Activated CD4-positive, alpha-beta T cell treated with anti-CD3 and anti-CD28 coated beads, Interleukin-2, amount 10 ng/mL, durations not matched to agents 24 days and 14 days (primary cell): ENCODE measurements at regions not wholly inside any gene's neighbourhood (a gene's known extent, or its start where the extent isn't known, plus 50 kb on each side); places are given as distances from the start of the nearest gene placed in this dataset.
A peak's percentile ranks its signal among the peaks of the same experiment; 100 is the strongest.

Source experiments
- DNase-seq: peaks from one replicate; pipeline ENCODE4 v3.0.0; 2022
- H3K27ac Mint-ChIP-seq: one replicate; pipeline ENCODE4 v1.8.0; 2022; ENCODE audit warnings: mild to moderate bottlenecking, mixed read lengths
- H3K27me3 Mint-ChIP-seq: one replicate; pipeline ENCODE4 v1.8.0; 2022; ENCODE audit warnings: mixed read lengths
- H3K36me3 Mint-ChIP-seq: one replicate; pipeline ENCODE4 v1.8.0; 2022; ENCODE audit warnings: low read depth, mild to moderate bottlenecking, mixed read lengths
- H3K4me1 Mint-ChIP-seq: one replicate; pipeline ENCODE4 v1.8.0; 2021; ENCODE audit warnings: mixed read lengths
- H3K4me3 Mint-ChIP-seq: one replicate; pipeline ENCODE4 v1.8.0; 2022; ENCODE audit warnings: mild to moderate bottlenecking, moderate library complexity, mixed read lengths
- H3K9me3 Mint-ChIP-seq: one replicate; pipeline ENCODE4 v1.8.0; 2021; ENCODE audit warnings: mixed read lengths
- intact Hi-C: fragments of 100-400 bp; cut with micrococcal nuclease; formaldehyde crosslinking; loops from one replicate; pipeline ENCODE4 v1.15.1; 2023

- Mint-ChIP-seq H3K36me3 (no peaks in the 10 kb centered on the region), H3K9me3 (peaks cover 9% of the 10 kb centered on the region), H3K27me3 (peaks cover 2% of the 10 kb centered on the region), H3K4me3 (peak overlapping the region; percentile 21), H3K27ac (no peak overlapping the region), H3K4me1 (peaks cover 25% of the 10 kb centered on the region)
- DNase-seq: peak; percentile 68
- intact Hi-C loops: no loop called here
Measured at GRCh38 chr1:114342376-114342775, 168.6 kb downstream of the TRIM33 start.

- no peak overlapping the region for H3K27ac Mint-ChIP-seq
- no peak for DNase-seq
- intact Hi-C loops: no loop called here
- peaks cover 24% of the 10 kb centered on the region for H3K4me1 Mint-ChIP-seq
- H3K27me3 Mint-ChIP-seq: peaks cover 2% of the 10 kb centered on the region
- H3K36me3 Mint-ChIP-seq: no peaks in the 10 kb centered on the region
- H3K4me3 Mint-ChIP-seq: no peak overlapping the region
- peaks cover 9% of the 10 kb centered on the region for H3K9me3 Mint-ChIP-seq
Measured at GRCh38 chr1:114341856-114342255, 169.1 kb downstream of the TRIM33 start.

DNA sequence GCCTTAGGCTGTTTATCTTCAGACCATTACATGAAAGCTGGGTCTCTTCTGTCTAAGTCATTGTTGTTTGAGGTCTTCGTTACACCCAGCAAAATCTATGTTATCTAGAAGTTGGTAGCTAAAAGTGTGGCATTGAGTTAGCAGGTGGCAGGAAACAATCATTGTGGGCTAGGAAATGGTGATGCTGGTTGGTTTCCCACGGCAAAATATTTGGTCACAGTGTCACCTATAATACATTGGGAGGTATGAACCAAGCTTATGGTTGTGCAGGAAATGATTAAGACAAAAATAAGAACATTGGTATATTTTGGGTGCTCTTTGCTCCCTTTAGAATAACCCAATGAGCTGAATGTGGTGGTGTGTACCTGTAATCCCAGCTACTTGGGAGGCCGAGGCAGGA lies 169.7 kb downstream of the TRIM33 start:
- DNase-seq: peak; percentile 72
- Mint-ChIP-seq H3K27ac (peak overlapping the region; percentile 51), H3K9me3 (peaks cover 9% of the 10 kb centered on the region), H3K36me3 (no peaks in the 10 kb centered on the region), H3K4me3 (no peak overlapping the region), H3K4me1 (peaks cover 22% of the 10 kb centered on the region), H3K27me3 (peaks cover 2% of the 10 kb centered on the region)
- intact Hi-C loops: no loop called here

DNA sequence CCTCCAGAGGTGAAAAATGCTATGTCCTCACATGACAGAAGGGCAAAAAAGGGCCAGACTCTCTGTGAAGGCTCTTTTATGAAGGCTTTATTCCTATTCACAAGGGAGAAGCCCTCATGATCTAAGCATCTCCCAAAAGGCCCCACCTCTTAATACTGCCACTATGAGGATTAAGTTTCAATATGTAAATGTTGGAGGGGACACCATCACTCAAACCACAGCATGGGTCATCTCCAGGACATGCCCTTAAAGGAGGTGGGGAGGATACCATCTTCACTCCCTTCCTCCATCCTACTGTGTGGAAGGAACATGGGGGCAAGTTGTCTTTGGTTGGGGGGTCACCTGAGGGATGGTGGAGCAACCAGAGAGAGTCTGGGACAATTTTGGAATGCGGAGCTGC lies 170.1 kb downstream of the TRIM33 start:
- DNase-seq: no peak
- intact Hi-C loops: no loop called here
- Mint-ChIP-seq H3K27ac (peak overlapping the region; percentile 3), H3K36me3 (no peaks in the 10 kb centered on the region), H3K4me1 (peaks cover 21% of the 10 kb centered on the region), H3K4me3 (no peak overlapping the region), H3K9me3 (peaks cover 9% of the 10 kb centered on the region), H3K27me3 (peaks cover 2% of the 10 kb centered on the region)

DNA sequence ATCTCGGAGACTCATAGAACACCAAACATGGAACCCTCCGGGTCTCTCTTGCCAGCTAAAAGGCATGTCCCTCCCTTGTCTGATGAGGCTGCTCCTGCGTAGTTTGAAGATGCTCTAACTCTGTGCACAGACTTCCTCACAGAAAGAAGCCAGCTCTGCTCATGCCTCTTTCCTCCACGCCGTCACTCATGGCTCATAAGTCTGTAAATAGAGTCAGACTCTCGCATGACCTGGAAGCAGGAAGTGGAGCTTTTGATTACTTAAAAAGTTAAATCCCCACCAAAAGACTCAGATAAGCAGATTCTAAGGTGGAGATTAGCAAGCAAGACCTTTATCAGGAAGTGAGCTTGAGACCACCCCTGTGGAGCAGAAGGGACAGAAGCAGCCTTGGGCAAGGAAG lies 171.6 kb downstream of the TRIM33 start:
- Mint-ChIP-seq H3K4me3 (no peak overlapping the region), H3K4me1 (peaks cover 25% of the 10 kb centered on the region), H3K27me3 (peaks cover 3% of the 10 kb centered on the region), H3K9me3 (peaks cover 9% of the 10 kb centered on the region), H3K36me3 (no peaks in the 10 kb centered on the region), H3K27ac (no peak overlapping the region)
- intact Hi-C loops: no loop called here
- DNase-seq: no peak

DNA sequence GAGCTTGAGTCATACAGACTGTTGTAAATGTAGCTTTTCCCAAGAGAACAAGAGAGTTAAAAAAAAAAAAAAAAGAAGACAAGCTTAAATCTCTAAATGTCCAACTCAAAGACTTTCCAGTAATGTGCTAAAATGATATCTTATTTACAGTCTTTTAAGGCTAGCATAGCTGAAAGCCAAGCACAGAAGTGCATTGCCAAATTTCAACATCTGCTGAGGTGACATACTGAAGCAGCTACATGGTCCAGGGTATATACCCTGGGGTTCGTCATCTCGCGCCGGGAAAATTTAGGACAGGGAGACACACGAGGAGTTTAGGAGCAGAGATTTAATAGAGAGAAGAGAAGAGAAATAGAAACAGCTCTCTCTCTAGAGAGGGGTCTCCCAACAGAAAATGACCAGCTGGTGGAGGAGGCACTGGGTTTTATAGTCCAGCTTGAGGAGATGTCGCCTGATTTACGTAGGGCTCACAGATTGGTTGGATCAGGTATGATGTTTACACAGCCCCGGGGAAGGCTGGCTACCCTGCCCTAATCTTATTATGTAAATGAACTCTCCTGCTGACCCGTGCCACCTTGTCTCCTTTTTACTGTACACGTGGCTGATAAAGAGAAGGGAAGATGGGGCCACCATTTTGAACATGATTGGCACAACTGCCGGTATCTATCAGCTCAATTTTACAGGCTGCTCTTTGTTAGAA lies 172.7 kb downstream of the TRIM33 start:
- H3K27ac Mint-ChIP-seq: no peak overlapping the region
- peaks cover 9% of the 10 kb centered on the region for H3K9me3 Mint-ChIP-seq
- no peak for DNase-seq
- no peak overlapping the region for H3K4me3 Mint-ChIP-seq
- intact Hi-C loops: no loop called here
- peaks cover 31% of the 10 kb centered on the region for H3K4me1 Mint-ChIP-seq
- H3K36me3 Mint-ChIP-seq: no peaks in the 10 kb centered on the region
- peaks cover 3% of the 10 kb centered on the region for H3K27me3 Mint-ChIP-seq

GRCh38 chr1:114337417-114337816 lies 173.6 kb downstream of the TRIM33 start:
- H3K36me3 Mint-ChIP-seq: no peaks in the 10 kb centered on the region
- H3K4me3 Mint-ChIP-seq: no peak overlapping the region
- H3K27me3 Mint-ChIP-seq: peaks cover 7% of the 10 kb centered on the region
- DNase-seq: no peak
- intact Hi-C loops: no loop called here
- peaks cover 9% of the 10 kb centered on the region for H3K9me3 Mint-ChIP-seq
- peaks cover 27% of the 10 kb centered on the region for H3K4me1 Mint-ChIP-seq
- no peak overlapping the region for H3K27ac Mint-ChIP-seq

GRCh38 chr1:114336360-114336759 lies 174.6 kb downstream of the TRIM33 start:
- H3K4me1 Mint-ChIP-seq: peaks cover 23% of the 10 kb centered on the region

DNA sequence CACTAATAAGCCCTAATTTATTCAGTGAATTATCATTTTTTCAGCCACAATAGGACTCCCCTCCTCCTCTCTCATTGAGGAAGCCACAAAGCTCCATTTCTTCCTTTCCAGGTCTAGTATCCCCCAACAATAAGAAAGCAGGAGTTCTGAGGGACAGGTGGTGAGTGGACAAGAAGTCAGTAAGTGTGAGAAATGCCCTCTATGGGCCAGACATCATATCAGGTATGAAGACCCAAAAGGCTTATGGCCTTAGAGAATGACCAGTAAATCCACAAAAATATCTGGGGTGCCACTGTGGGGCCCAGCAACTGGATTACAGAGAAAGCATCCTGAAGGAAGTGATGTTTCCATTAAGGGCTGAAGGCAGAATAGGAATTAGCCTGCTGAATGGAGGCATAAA lies 175.7 kb downstream of the TRIM33 start:
- Mint-ChIP-seq H3K4me1 (peaks cover 21% of the 10 kb centered on the region), H3K36me3 (no peaks in the 10 kb centered on the region), H3K9me3 (peaks cover 1% of the 10 kb centered on the region), H3K27me3 (peaks cover 7% of the 10 kb centered on the region), H3K27ac (no peak overlapping the region), H3K4me3 (no peak overlapping the region)
- no peak for DNase-seq
- intact Hi-C loops: no loop called here

More at GRCh38 chr1:114336360-114336759, 174.6 kb downstream of the TRIM33 start:
- peaks cover 8% of the 10 kb centered on the region for H3K9me3 Mint-ChIP-seq
- no peaks in the 10 kb centered on the region for H3K36me3 Mint-ChIP-seq
- no peak overlapping the region for H3K4me3 Mint-ChIP-seq
- intact Hi-C loops: no loop called here
- DNase-seq: no peak
- H3K27me3 Mint-ChIP-seq: peaks cover 7% of the 10 kb centered on the region
- no peak overlapping the region for H3K27ac Mint-ChIP-seq

GRCh38 chr1:114334297-114334696 lies 176.7 kb downstream of the TRIM33 start:
- Mint-ChIP-seq H3K36me3 (no peaks in the 10 kb centered on the region), H3K27me3 (peaks cover 7% of the 10 kb centered on the region), H3K9me3 (no peaks in the 10 kb centered on the region), H3K27ac (no peak overlapping the region), H3K4me1 (peaks cover 23% of the 10 kb centered on the region), H3K4me3 (peak overlapping the region; percentile 43)
- intact Hi-C loops: no loop called here
- no peak for DNase-seq

- Mint-ChIP-seq H3K27ac (no peak overlapping the region), H3K9me3 (no peaks in the 10 kb centered on the region), H3K4me3 (no peak overlapping the region), H3K36me3 (no peaks in the 10 kb centered on the region), H3K4me1 (peaks cover 23% of the 10 kb centered on the region), H3K27me3 (peaks cover 10% of the 10 kb centered on the region)
- no peak for DNase-seq
- intact Hi-C loops: no loop called here
Measured at GRCh38 chr1:114333690-114334089, 177.3 kb downstream of the TRIM33 start.

- intact Hi-C loops: no loop called here
- no peaks in the 10 kb centered on the region for H3K9me3 Mint-ChIP-seq
- no peak overlapping the region for H3K4me3 Mint-ChIP-seq
- H3K4me1 Mint-ChIP-seq: peaks cover 23% of the 10 kb centered on the region
- no peak for DNase-seq
- peaks cover 8% of the 10 kb centered on the region for H3K27me3 Mint-ChIP-seq
- H3K27ac Mint-ChIP-seq: no peak overlapping the region
- H3K36me3 Mint-ChIP-seq: no peaks in the 10 kb centered on the region
Measured at GRCh38 chr1:114331936-114332335, 178.3 kb upstream of the SYT6 start.

- peaks cover 12% of the 10 kb centered on the region for H3K27me3 Mint-ChIP-seq
- H3K9me3 Mint-ChIP-seq: no peaks in the 10 kb centered on the region
- H3K4me3 Mint-ChIP-seq: no peak overlapping the region
- peaks cover 23% of the 10 kb centered on the region for H3K4me1 Mint-ChIP-seq
- H3K36me3 Mint-ChIP-seq: no peaks in the 10 kb centered on the region
- intact Hi-C loops: no loop called here
- DNase-seq: peak; percentile 70
- no peak overlapping the region for H3K27ac Mint-ChIP-seq
Measured at GRCh38 chr1:114330451-114330983, 176.8 kb upstream of the SYT6 start.

DNA sequence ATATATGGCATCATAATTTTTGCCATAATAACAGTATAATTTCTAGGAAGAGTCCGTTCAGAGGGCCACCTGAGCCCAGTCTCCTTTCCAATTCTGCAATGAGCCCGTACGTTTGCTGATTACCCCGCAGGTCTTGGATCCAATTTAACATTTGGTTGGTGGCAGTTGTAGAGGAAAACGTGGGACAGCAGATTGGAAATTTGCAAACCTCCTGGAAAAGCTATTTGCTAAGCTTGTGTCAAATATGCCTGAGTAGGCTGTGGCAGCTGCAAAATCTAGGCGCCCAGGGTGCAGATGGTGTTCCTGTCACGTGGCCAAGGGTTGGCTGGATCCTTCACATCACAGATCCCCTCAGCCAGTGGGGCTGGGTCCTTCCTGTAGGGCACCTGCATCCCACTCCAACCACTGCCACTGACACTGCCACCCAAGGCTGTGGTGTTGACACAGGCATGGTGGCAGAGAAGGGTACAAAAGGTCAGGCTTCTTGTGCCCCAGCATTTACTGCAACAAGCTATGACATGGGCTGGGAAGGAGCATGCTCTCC lies 174.8 kb upstream of the SYT6 start:
- H3K4me1 Mint-ChIP-seq: peaks cover 11% of the 10 kb centered on the region
- peaks cover 10% of the 10 kb centered on the region for H3K27me3 Mint-ChIP-seq
- no peaks in the 10 kb centered on the region for H3K36me3 Mint-ChIP-seq
- H3K4me3 Mint-ChIP-seq: no peak overlapping the region
- DNase-seq: peak; percentile 51
- intact Hi-C loops: no loop called here
- H3K27ac Mint-ChIP-seq: no peak overlapping the region
- H3K9me3 Mint-ChIP-seq: no peaks in the 10 kb centered on the region

GRCh38 chr1:114324662-114324965 lies 170.9 kb upstream of the SYT6 start:
- Mint-ChIP-seq H3K27me3 (peaks cover 6% of the 10 kb centered on the region), H3K4me3 (no peak overlapping the region), H3K4me1 (no peaks in the 10 kb centered on the region), H3K27ac (no peak overlapping the region), H3K36me3 (no peaks in the 10 kb centered on the region), H3K9me3 (no peaks in the 10 kb centered on the region)
- intact Hi-C loops: no loop called here
- DNase-seq: peak; percentile 32
